HepG2 (cell line): ENCODE measurements at regions not wholly inside any gene's neighbourhood (a gene's known extent, or its start where the extent isn't known, plus 50 kb on each side); places are given as distances from the start of the nearest gene placed in this dataset.

Source experiments
- ATAC-seq: fragments of 200-7000 bp; cut with Tn5 transposase; 3 replicates; pipeline ENCODE4 v1.9.1; 2020; ENCODE audit warnings: mild to moderate bottlenecking, moderate library complexity
- BruUV-seq: library from RNA; stranded (reverse); fragments of 400-500 nt; replicated peaks from 2 replicates; lab custom pipeline; 2021; lab: Mats Ljungman, UMichigan
- CTCF ChIA-PET: fragments of 300-600 bp; formaldehyde crosslinking; extraction: SDS; loops from one replicate; lab custom pipeline; 2021; ENCODE audit warnings: low total read pairs, inconsistent platforms, low intra/inter-chr PET ratio; lab: Yijun Ruan, JAX
- POLR2A ChIA-PET: fragments of 350-600 bp; sonication (Branson Sonifier 250); formaldehyde crosslinking; loops from one replicate; lab custom pipeline; 2020; ENCODE audit warnings: antibody characterized with exemption, inconsistent platforms; lab: Yijun Ruan, JAX
- DNase-seq: peaks from one replicate; pipeline ENCODE4 v3.0.0-alpha.2; 2015; ENCODE audit warnings: low spot score
- FAIRE-seq: peaks from 3 replicates; lab custom pipeline; 2011; peaks lifted over from hg19 to GRCh38; lab: Jason Lieb, UNC
- H2AFZ ChIP-seq: one replicate; pipeline ENCODE4 v1.6.1; 2011; ENCODE audit warnings: low read length, inconsistent platforms
- H3K27ac ChIP-seq: fragments of 300-600 bp; 3 replicates; pipeline ENCODE4 v1.8.0; 2011; ENCODE audit warnings: mixed run types, mild to moderate bottlenecking, mixed read lengths, low read length, inconsistent platforms; ENCODE audit not compliant: insufficient read depth; ENCODE audit errors: extremely low read length
- H3K27me3 ChIP-seq, 2 experiments: fragments of 200-600 bp in 1 of 2; 2 replicates in 1 of 2; 3 replicates in 1 of 2; pipeline versions ENCODE4 v1.6.0 to v1.8.0; 2011; ENCODE audit warnings: low read length in 2 of 2, mild to moderate bottlenecking in 2 of 2, moderate library complexity in 2 of 2, inconsistent platforms in 1 of 2; ENCODE audit not compliant: insufficient read depth in 2 of 2, control insufficient read depth in 1 of 2
- H3K36me3 ChIP-seq, 2 experiments: fragments of 200-600 bp in 1 of 2; replicated peaks in 1 of 2; 2 replicates in 1 of 2; 3 replicates in 1 of 2; pipeline versions ENCODE4 v1.5.1 to v1.8.0; 2011; ENCODE audit warnings: low read length in 2 of 2, inconsistent platforms in 1 of 2; ENCODE audit not compliant: insufficient read depth in 2 of 2, control insufficient read depth in 1 of 2
- H3K4me1 ChIP-seq: 2 replicates; pipeline ENCODE4 v1.5.1; 2012; ENCODE audit warnings: low read length, inconsistent platforms; ENCODE audit not compliant: insufficient read depth
- H3K4me2 ChIP-seq: 2 replicates; pipeline ENCODE4 v1.6.0; 2011; ENCODE audit warnings: low read depth, low read length, inconsistent platforms
- H3K4me3 ChIP-seq, 3 experiments: fragments of 200-600 bp in 1 of 3; sonication (generic), shearing (Covaris generic) in 1 of 3; replicated peaks in 1 of 3; 2 replicates each; pipeline ENCODE4 v1.5.1; 2011 to 2016; ENCODE audit warnings: low read length in 3 of 3, inconsistent platforms in 2 of 3, low read depth in 2 of 3, mild to moderate bottlenecking in 2 of 3, control low read depth in 1 of 3, mixed read lengths in 1 of 3; ENCODE audit not compliant: insufficient read depth in 1 of 3
- H3K79me2 ChIP-seq: one replicate; pipeline ENCODE4 v1.6.1; 2011; ENCODE audit warnings: low read length, inconsistent platforms; ENCODE audit not compliant: insufficient read depth
- H3K9ac ChIP-seq: 2 replicates; pipeline ENCODE4 v1.6.0; 2011; ENCODE audit warnings: mild to moderate bottlenecking, low read depth, low read length, inconsistent platforms; ENCODE audit not compliant: insufficient read depth
- H3K9me3 ChIP-seq: 2 replicates; pipeline ENCODE4 v1.5.1; 2012; ENCODE audit warnings: mild to moderate bottlenecking, low read length
- H4K20me1 ChIP-seq: 2 replicates; pipeline ENCODE4 v1.6.0; 2011; ENCODE audit warnings: inconsistent platforms, mild to moderate bottlenecking, low read length, moderate library complexity; ENCODE audit not compliant: insufficient read depth
- AGO2 ChIP-seq: fragments of 200-400 bp; formaldehyde crosslinking; optimal IDR thresholded peaks from 2 replicates; pipeline ENCODE3; 2017; ENCODE audit warnings: mild to moderate bottlenecking, low read depth, low read length, moderate library complexity
- CREB1 ChIP-seq, 2 experiments: fragments of 450-650 bp in 1 of 2; IDR thresholded peaks; 2 replicates each; pipeline ENCODE4 v1.6.1; 2016 to 2017; ENCODE audit warnings: control low read depth in 1 of 2, mild to moderate bottlenecking in 1 of 2, missing compliant biosample characterization in 1 of 2, missing genetic modification characterization in 1 of 2
- DZIP1 ChIP-seq: sonication (generic); formaldehyde crosslinking; IDR thresholded peaks from 2 replicates; pipeline ENCODE4 v1.5.0; 2020; ENCODE audit warnings: mild to moderate bottlenecking, missing genetic modification reagents
- FIP1L1 ChIP-seq: fragments of 200-400 bp; formaldehyde crosslinking; IDR thresholded peaks from 2 replicates; pipeline ENCODE4 v1.6.1; 2018; ENCODE audit warnings: low read depth, mild to moderate bottlenecking, low read length, moderate library complexity, borderline replicate concordance; ENCODE audit not compliant: insufficient read depth
- FOXC1 ChIP-seq: sonication (generic); formaldehyde crosslinking; IDR thresholded peaks from 2 replicates; pipeline ENCODE4 v1.8.0; 2022; ENCODE audit warnings: mild to moderate bottlenecking, missing genetic modification reagents, borderline replicate concordance
- FOXO1 ChIP-seq: sonication (generic); formaldehyde crosslinking; IDR thresholded peaks from 2 replicates; pipeline ENCODE4 v1.4.0; 2020; ENCODE audit warnings: missing genetic modification reagents
- GATAD2A ChIP-seq: IDR thresholded peaks from 2 replicates; pipeline ENCODE4 v1.6.1; 2016
- HNF4A ChIP-seq: sonication (generic); formaldehyde crosslinking; IDR thresholded peaks from 2 replicates; pipeline ENCODE4 v1.4.0; 2020; ENCODE audit warnings: missing genetic modification reagents
- IKZF5 ChIP-seq: IDR thresholded peaks from 2 replicates; pipeline ENCODE4 v1.6.1; 2018; ENCODE audit warnings: missing genetic modification reagents, mild to moderate bottlenecking, missing compliant biosample characterization
- JDP2 ChIP-seq: sonication (generic); formaldehyde crosslinking; IDR thresholded peaks from 2 replicates; pipeline ENCODE4 v1.8.1; 2022; ENCODE audit warnings: missing genetic modification reagents, borderline replicate concordance
- PHF20 ChIP-seq: sonication (generic); formaldehyde crosslinking; IDR thresholded peaks from 2 replicates; pipeline ENCODE4 v1.5.0; 2020; ENCODE audit warnings: mild to moderate bottlenecking, missing genetic modification reagents
- PRDM10 ChIP-seq: sonication (generic); formaldehyde crosslinking; IDR thresholded peaks from 2 replicates; pipeline ENCODE4 v1.4.0; 2020; ENCODE audit warnings: low read depth, missing genetic modification reagents
- RAD51 ChIP-seq: fragments of 450-650 bp; IDR thresholded peaks from 2 replicates; pipeline ENCODE4 v1.6.1; 2016; ENCODE audit warnings: borderline replicate concordance
- SMC3 ChIP-seq: IDR thresholded peaks from 2 replicates; pipeline ENCODE4 v1.6.1; 2011; ENCODE audit warnings: low read length, improper control_type of control experiment
- TEAD3 ChIP-seq: optimal IDR thresholded peaks from 2 replicates; pipeline ENCODE3; 2016; ENCODE audit warnings: borderline replicate concordance
- ZNF780A ChIP-seq: sonication (generic); formaldehyde crosslinking; IDR thresholded peaks from 2 replicates; pipeline ENCODE4 v1.8.0; 2022; ENCODE audit warnings: mild to moderate bottlenecking, missing genetic modification reagents, moderate library complexity
- WGBS: methylation state at CpG from one replicate; pipeline ENCODE4 v1.1.6; 2017; ENCODE audit warnings: low lambda C conversion rate; 5-methylcytosine and 5-hydroxymethylcytosine counted together
- in situ Hi-C: cut with HindIII; loops from 2 replicates; pipeline ENCODE4 v1.10.0; 2017; ENCODE audit warnings: low pct_unique_long_range_greater_than_20kb; ENCODE audit not compliant: extremely low pct_ligation_motif_present
- intact Hi-C: fragments of 100-400 bp; cut with micrococcal nuclease; formaldehyde crosslinking; loops from one replicate; pipeline ENCODE4 v1.10.0; 2022; ENCODE audit not compliant: unreplicated experiment
- TF ChIP-seq, protein P1 (sequence below): sonication (generic); formaldehyde crosslinking; IDR thresholded peaks from 2 replicates; pipeline ENCODE4 v1.4.0; 2020; ENCODE audit warnings: missing genetic modification reagents
- TF ChIP-seq, protein P2 (sequence below): sonication (generic); formaldehyde crosslinking; IDR thresholded peaks from 2 replicates; pipeline ENCODE4 v1.5.0; 2020; ENCODE audit warnings: missing genetic modification reagents, mild to moderate bottlenecking, borderline replicate concordance

GRCh38 chr2:199189229-199189628, 268.5 kb downstream of the SATB2 start:
- H3K4me1 ChIP-seq, result no peaks in the 10 kb centered on the region
- TF ChIP-seq SMC3 (no peak), RAD51 (no peak), IKZF5 (no peak), FOXC1 (no peak), FOXO1 (CRISPR knock-in tag) (no peak), ZNF780A (CRISPR knock-in tag) (no peak), PRDM10 (CRISPR knock-in tag) (no peak), PHF20 (CRISPR knock-in tag) (no peak), DZIP1 (no peak), JDP2 (no peak), HNF4A (CRISPR knock-in tag) (no peak), AGO2 (no peak), TEAD3 (CRISPR knock-in tag) (no peak), GATAD2A (CRISPR knock-in tag) (no peak), CREB1 (IDR thresholded peaks at IDR 0.05) (no peak), CREB1 (CRISPR knock-in tag; IDR thresholded peaks at IDR 0.05) (no peak), FIP1L1 (no peak)
- TF ChIP-seq, protein P1, sequence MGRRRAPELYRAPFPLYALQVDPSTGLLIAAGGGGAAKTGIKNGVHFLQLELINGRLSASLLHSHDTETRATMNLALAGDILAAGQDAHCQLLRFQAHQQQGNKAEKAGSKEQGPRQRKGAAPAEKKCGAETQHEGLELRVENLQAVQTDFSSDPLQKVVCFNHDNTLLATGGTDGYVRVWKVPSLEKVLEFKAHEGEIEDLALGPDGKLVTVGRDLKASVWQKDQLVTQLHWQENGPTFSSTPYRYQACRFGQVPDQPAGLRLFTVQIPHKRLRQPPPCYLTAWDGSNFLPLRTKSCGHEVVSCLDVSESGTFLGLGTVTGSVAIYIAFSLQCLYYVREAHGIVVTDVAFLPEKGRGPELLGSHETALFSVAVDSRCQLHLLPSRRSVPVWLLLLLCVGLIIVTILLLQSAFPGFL (CRISPR knock-in tag), result no peak
- TF ChIP-seq, protein P2, sequence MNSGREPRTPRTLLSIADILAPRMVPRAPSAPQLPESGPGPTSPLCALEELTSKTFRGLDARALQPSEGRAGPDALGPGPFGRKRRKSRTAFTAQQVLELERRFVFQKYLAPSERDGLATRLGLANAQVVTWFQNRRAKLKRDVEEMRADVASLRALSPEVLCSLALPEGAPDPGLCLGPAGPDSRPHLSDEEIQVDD (CRISPR knock-in tag), result no peak

More at GRCh38 chr2:199189229-199189628, 268.5 kb downstream of the SATB2 start:
- FAIRE-seq, result no peak
- Histone ChIP-seq H3K27ac (no peak overlapping the region), H3K36me3 (no peaks in the 10 kb centered on the region), H2AFZ (no peak overlapping the region), H3K79me2 (no peaks in the 10 kb centered on the region), H3K4me3 (no peak overlapping the region), H3K4me2 (no peak overlapping the region), H3K9ac (no peak overlapping the region), H3K9me3 (no peaks in the 10 kb centered on the region), H3K27me3 (no peaks in the 10 kb centered on the region), H4K20me1 (no peaks in the 10 kb centered on the region)
- no peak for DNase-seq
- CTCF ChIA-PET, result no interaction called here
- 0% methylated on average over 2 of the region's 2 CpGs for WGBS
- POLR2A ChIA-PET, result no interaction called here
- ATAC-seq, result no peak
- in situ Hi-C loops (no loop called here), intact Hi-C loops (no loop called here)
- no TSS peak for BruUV-seq
